H1 (cell line): ENCODE measurements at regions not wholly inside any gene's neighbourhood (a gene's known extent, or its start where the extent isn't known, plus 50 kb on each side); places are given as distances from the start of the nearest gene placed in this dataset.

Source experiments
- CTCF ChIA-PET: fragments of 300-600 bp; sonication (Branson Sonifier 250); formaldehyde crosslinking; loops from one replicate; lab custom pipeline; 2021; ENCODE audit not compliant: partially characterized antibody; lab: Charles Lee
- POLR2A ChIA-PET: fragments of 300-600 bp; sonication (Branson Sonifier 250); formaldehyde crosslinking; loops from one replicate; lab custom pipeline; 2021; ENCODE audit warnings: inconsistent platforms; ENCODE audit not compliant: partially characterized antibody; lab: Charles Lee
- DNase-seq, 2 experiments: peaks; one replicate each; pipeline versions ENCODE4 v3.0.0 to v3.0.0-alpha.2; 2010 to 2022; ENCODE audit warnings: low spot score in 2 of 2, low read depth in 1 of 2, mixed read lengths in 1 of 2
- FAIRE-seq: peaks from 2 replicates; lab custom pipeline; 2011; peaks lifted over from hg19 to GRCh38; lab: Jason Lieb, UNC
- H2AFZ ChIP-seq: 2 replicates; pipeline ENCODE4 v1.8.1; 2012; ENCODE audit warnings: low read length, inconsistent platforms
- H2AK5ac ChIP-seq: 2 replicates; pipeline ENCODE4 v1.6.1; 2013; ENCODE audit warnings: low read depth, low read length
- H2BK120ac ChIP-seq: replicated peaks from 2 replicates; pipeline ENCODE3; 2013; ENCODE audit warnings: low read depth, low read length, inconsistent platforms
- H2BK12ac ChIP-seq: 2 replicates; pipeline ENCODE4 v1.6.1; 2013; ENCODE audit warnings: low read depth, low read length
- H2BK15ac ChIP-seq: 2 replicates; pipeline ENCODE4 v1.6.1; 2013; ENCODE audit warnings: low read length
- H2BK20ac ChIP-seq: 2 replicates; pipeline ENCODE4 v1.6.1; 2013; ENCODE audit warnings: low read length
- H2BK5ac ChIP-seq: 2 replicates; pipeline ENCODE4 v1.6.1; 2013; ENCODE audit warnings: low read depth, low read length
- H3K14ac ChIP-seq: 2 replicates; pipeline ENCODE4 v1.6.1; 2013; ENCODE audit warnings: inconsistent platforms; ENCODE audit not compliant: insufficient read length
- H3K18ac ChIP-seq: 2 replicates; pipeline ENCODE4 v1.6.1; 2013; ENCODE audit warnings: low read length; ENCODE audit errors: extremely low read depth
- H3K23ac ChIP-seq: 2 replicates; pipeline ENCODE4 v1.6.1; 2013; ENCODE audit warnings: inconsistent platforms; ENCODE audit not compliant: insufficient read length
- H3K23me2 ChIP-seq: 2 replicates; pipeline ENCODE4 v1.6.1; 2013; ENCODE audit warnings: low read depth, low read length
- H3K27ac ChIP-seq: 2 replicates; pipeline ENCODE4 v1.6.1; 2011; ENCODE audit warnings: low read depth, low read length, inconsistent platforms
- H3K27me3 ChIP-seq, 4 experiments: replicated peaks in 1 of 4; 1 replicate in 1 of 4; 2 replicates in 3 of 4; pipeline versions ENCODE4 v1.6.1 to v1.8.1; 2011 to 2013; ENCODE audit warnings: low read length in 3 of 4, mild to moderate bottlenecking in 3 of 4, inconsistent platforms in 2 of 4, mixed read lengths in 2 of 4, moderate library complexity in 1 of 4; ENCODE audit not compliant: control insufficient read depth in 3 of 4, insufficient read depth in 3 of 4; ENCODE audit errors: extremely low read depth in 1 of 4
- H3K36me3 ChIP-seq, 4 experiments: 2 replicates each; pipeline versions ENCODE4 v1.6.1 to v1.8.1; 2011 to 2013; ENCODE audit warnings: mild to moderate bottlenecking in 4 of 4, low read length in 3 of 4, moderate library complexity in 2 of 4, control low read depth in 1 of 4, inconsistent platforms in 1 of 4; ENCODE audit not compliant: insufficient read depth in 4 of 4, control insufficient read depth in 2 of 4
- H3K4ac ChIP-seq: replicated peaks from 2 replicates; pipeline ENCODE3; 2013; ENCODE audit warnings: low read length, low read depth, mixed read lengths, inconsistent platforms; ENCODE audit not compliant: insufficient read length
- H3K4me1 ChIP-seq, 4 experiments: replicated peaks in 1 of 4; 1 replicate in 1 of 4; 2 replicates in 3 of 4; pipeline versions ENCODE4 v1.6.1 to v1.8.1; 2011 to 2013; ENCODE audit warnings: low read length in 3 of 4, inconsistent platforms in 2 of 4, mixed read lengths in 1 of 4; ENCODE audit not compliant: insufficient read depth in 4 of 4, control insufficient read depth in 3 of 4
- H3K4me2 ChIP-seq, 2 experiments: 2 replicates each; pipeline versions ENCODE4 v1.6.1 to v1.8.1; 2011 to 2013; ENCODE audit warnings: low read depth in 2 of 2, low read length in 2 of 2, control low read depth in 1 of 2, inconsistent platforms in 1 of 2, mild to moderate bottlenecking in 1 of 2; ENCODE audit not compliant: insufficient read depth in 1 of 2
- H3K4me3 ChIP-seq, 4 experiments: fragments of 200-600, 300-600 bp in 1 of 4; sonication (generic), shearing (Covaris generic), sonication (Bioruptor Twin) in 1 of 4; 2 replicates each; pipeline versions ENCODE4 v1.5.1 to v1.8.1; 2011 to 2016; ENCODE audit warnings: low read length in 4 of 4, low read depth in 3 of 4, control low read depth in 2 of 4, inconsistent platforms in 2 of 4, mild to moderate bottlenecking in 2 of 4, mixed read lengths in 1 of 4, moderate library complexity in 1 of 4; ENCODE audit not compliant: insufficient read depth in 2 of 4; ENCODE audit errors: extremely low read depth in 1 of 4
- H3K56ac ChIP-seq: replicated peaks from 2 replicates; pipeline ENCODE3; 2013; ENCODE audit warnings: low read depth, mild to moderate bottlenecking, mixed read lengths, low read length, inconsistent platforms; ENCODE audit not compliant: insufficient read length
- H3K79me1 ChIP-seq: 2 replicates; pipeline ENCODE4 v1.6.1; 2013; ENCODE audit warnings: low read depth, low read length, control low read depth
- H3K79me2 ChIP-seq, 2 experiments: 2 replicates each; pipeline versions ENCODE4 v1.6.1 to v1.8.1; 2012 to 2013; ENCODE audit warnings: low read length in 2 of 2, mild to moderate bottlenecking in 2 of 2, inconsistent platforms in 1 of 2; ENCODE audit not compliant: insufficient read depth in 2 of 2, control insufficient read depth in 1 of 2
- H3K9ac ChIP-seq, 4 experiments: replicated peaks in 1 of 4; 1 replicate in 1 of 4; 2 replicates in 3 of 4; pipeline versions ENCODE4 v1.6.1 to v1.8.1; 2011 to 2013; ENCODE audit warnings: low read depth in 3 of 4, low read length in 3 of 4, control low read depth in 2 of 4, mild to moderate bottlenecking in 2 of 4, moderate library complexity in 2 of 4, inconsistent platforms in 1 of 4; ENCODE audit errors: extremely low read depth in 1 of 4
- H3K9me3 ChIP-seq, 2 experiments: 2 replicates each; pipeline versions ENCODE4 v1.6.1 to v1.8.1; 2012 to 2013; ENCODE audit warnings: mild to moderate bottlenecking in 2 of 2, moderate library complexity in 2 of 2, control low read depth in 1 of 2, inconsistent platforms in 1 of 2, low read depth in 1 of 2, low read length in 1 of 2, mixed read lengths in 1 of 2; ENCODE audit not compliant: insufficient read depth in 2 of 2
- H4K20me1 ChIP-seq, 2 experiments: replicated peaks in 1 of 2; 2 replicates each; pipeline versions ENCODE3 to v1.8.1; 2011 to 2013; ENCODE audit warnings: inconsistent platforms in 2 of 2, low read length in 2 of 2, mild to moderate bottlenecking in 1 of 2; ENCODE audit not compliant: insufficient read depth in 2 of 2, control insufficient read depth in 1 of 2
- H4K5ac ChIP-seq: 2 replicates; pipeline ENCODE4 v1.6.1; 2013; ENCODE audit warnings: low read length, low read depth, mixed read lengths, inconsistent platforms; ENCODE audit not compliant: insufficient read length
- H4K8ac ChIP-seq: 2 replicates; pipeline ENCODE4 v1.8.0; 2013; ENCODE audit warnings: mild to moderate bottlenecking, moderate library complexity, low read length, inconsistent platforms; ENCODE audit not compliant: insufficient read depth; ENCODE audit errors: extremely low read depth
- H4K91ac ChIP-seq: replicated peaks from 2 replicates; pipeline ENCODE3; 2013; ENCODE audit warnings: low read length, mixed read lengths, inconsistent platforms; ENCODE audit not compliant: insufficient read length
- BCL11A ChIP-seq, 2 experiments: IDR thresholded peaks; one replicate each; pipeline ENCODE4 v1.6.1; 2011; ENCODE audit warnings: low read depth in 2 of 2, low read length in 2 of 2, mild to moderate bottlenecking in 2 of 2
- CREB1 ChIP-seq: IDR thresholded peaks from 2 replicates; pipeline ENCODE4 v1.6.1; 2012; ENCODE audit warnings: inconsistent platforms
- CTBP2 ChIP-seq: IDR thresholded peaks from 2 replicates; pipeline ENCODE4 v1.7.0; 2011; ENCODE audit warnings: borderline replicate concordance, mild to moderate bottlenecking, moderate library complexity, mixed read lengths, low read length; ENCODE audit not compliant: insufficient read depth, insufficient read length
- CTCF ChIP-seq, 3 experiments: IDR thresholded peaks; 1 replicate in 2 of 3; 2 replicates in 1 of 3; pipeline versions ENCODE4 v1.5.1 to v1.6.1; 2011; ENCODE audit warnings: low read length in 3 of 3, mild to moderate bottlenecking in 3 of 3, inconsistent platforms in 2 of 3, low read depth in 1 of 3, moderate library complexity in 1 of 3; ENCODE audit not compliant: insufficient read depth in 1 of 3; ENCODE audit errors: control extremely low read depth in 1 of 3
- PHF8 ChIP-seq: fragments of 200-600 bp; sonication (generic); conservative IDR thresholded peaks from 2 replicates; pipeline ENCODE4 v1.7.1; 2012; ENCODE audit warnings: low read depth, mild to moderate bottlenecking, inconsistent platforms, low read length, moderate library complexity
- RAD21 ChIP-seq, 2 experiments: IDR thresholded peaks in 1 of 2; conservative IDR thresholded peaks in 1 of 2; 2 replicates each; pipeline ENCODE4 v1.6.1; 2011; ENCODE audit warnings: low read depth in 2 of 2, low read length in 2 of 2, improper control_type of control experiment in 1 of 2, inconsistent platforms in 1 of 2, mild to moderate bottlenecking in 1 of 2, moderate library complexity in 1 of 2
- RBBP5 ChIP-seq: IDR thresholded peaks from 2 replicates; pipeline ENCODE4 v1.7.1; 2012; ENCODE audit warnings: low read depth, mild to moderate bottlenecking, inconsistent platforms, low read length, moderate library complexity, borderline replicate concordance
- RXRA ChIP-seq: IDR thresholded peaks from 2 replicates; pipeline ENCODE4 v1.6.1; 2011; ENCODE audit warnings: low read depth, mild to moderate bottlenecking, low read length, moderate library complexity; ENCODE audit not compliant: insufficient read depth
- SIN3A ChIP-seq, 2 experiments: IDR thresholded peaks in 1 of 2; conservative IDR thresholded peaks in 1 of 2; 2 replicates each; pipeline ENCODE4 v1.6.1; 2011 to 2012; ENCODE audit warnings: low read length in 2 of 2, improper control_type of control experiment in 1 of 2, low read depth in 1 of 2, mild to moderate bottlenecking in 1 of 2
- SRF ChIP-seq: IDR thresholded peaks from 2 replicates; pipeline ENCODE4 v1.6.1; 2011; ENCODE audit warnings: mild to moderate bottlenecking, low read depth, low read length, moderate library complexity
- TAF1 ChIP-seq: IDR thresholded peaks from 2 replicates; pipeline ENCODE4 v1.6.1; 2011; ENCODE audit warnings: mild to moderate bottlenecking, low read depth, low read length
- whole genome bisulfite sequencing, 2 experiments: shearing (Covaris generic) in 1 of 2; methylation state at CpG; one replicate each; pipeline versions ENCODE4 v1.1.6 to v1.1.7; 2013 to 2015; ENCODE audit warnings: low lambda C conversion rate in 2 of 2, mixed read lengths in 2 of 2, inconsistent platforms in 1 of 2, low coverage in 1 of 2, missing lambda C conversion rate in 1 of 2; ENCODE audit not compliant: insufficient replicate concordance in 2 of 2, insufficient coverage in 1 of 2, insufficient read length in 1 of 2; ENCODE audit errors: extremely low coverage in 1 of 2, missing lambda C conversion rate in 1 of 2; 5-methylcytosine and 5-hydroxymethylcytosine counted together

- Histone ChIP-seq H3K79me1 (no peaks in the 10 kb centered on the region), H3K23ac (no peak overlapping the region), H4K91ac (no peak overlapping the region), H3K18ac (no peak overlapping the region), H2AFZ (no peak overlapping the region), H2AK5ac (no peak overlapping the region), H3K56ac (no peak overlapping the region), H3K4me3 (no peak overlapping the region), H3K4me1 (no peaks in the 10 kb centered on the region), H3K4ac (no peak overlapping the region), H3K23me2 (no peaks in the 10 kb centered on the region; the same call in 1 of the 2 replicates), H2BK120ac (no peak overlapping the region), H3K27me3 (no peaks in the 10 kb centered on the region; a peak in 2 of 7 replicates), H3K9ac (no peak overlapping the region), H3K36me3 (no peaks in the 10 kb centered on the region), H3K14ac (no peak overlapping the region), H4K20me1 (no peaks in the 10 kb centered on the region), H2BK15ac (no peak overlapping the region), H3K79me2 (no peaks in the 10 kb centered on the region), H4K8ac (no peak overlapping the region), H3K9me3 (0 out of 4 replicates have a peak, but pooled peaks cover 0 to 3% of the 10 kb centered on the region in 2 experiments), H2BK12ac (no peak overlapping the region), H3K27ac (no peak overlapping the region), H4K5ac (no peak overlapping the region), H3K4me2 (no peak overlapping the region), H2BK5ac (no peak overlapping the region), H2BK20ac (no peak overlapping the region)
- ChIA-PET CTCF (interaction anchor here (1.3 to 1.9 kb wide), 3 partner anchors 18 to 275 kb away, joined by 4 to 5 read pairs (median 4); no protein-coding TSS in a partner anchor), POLR2A (interaction anchor here (1.5 kb wide), 1 partner anchor 8 kb away, joined by 3 read pairs; no protein-coding TSS in a partner anchor)
- FAIRE-seq (no peak), DNase-seq (no peak)
- WGBS, 2 experiments: 94% methylated on average over 5 of the region's 5 CpGs; no CpG with 5 or more reads in 1 of the 2 experiments
- no peak for TF ChIP-seq CTCF (IDR thresholded peaks at IDR 0.05; ENCODE audit: control extremely low read depth in 1 of 3, insufficient read depth in 1 of 3, low read depth in 1 of 3, low read length in 3 of 3)
- TF ChIP-seq SIN3A (conservative IDR thresholded peaks at IDR 0.05 in 1 of 2, IDR thresholded peaks at IDR 0.05 in 1 of 2; ENCODE audit: low read depth in 1 of 2, low read length in 2 of 2): no peak
- no peak for TF ChIP-seq SRF
- TF ChIP-seq BCL11A (IDR thresholded peaks at IDR 0.05; ENCODE audit: low read depth in 2 of 2, low read length in 2 of 2): no peak
- no peak for TF ChIP-seq TAF1
- TF ChIP-seq CREB1: no peak
- no peak for TF ChIP-seq RAD21 (IDR thresholded peaks at IDR 0.05 in 1 of 2, conservative IDR thresholded peaks at IDR 0.05 in 1 of 2; ENCODE audit: low read depth in 2 of 2, low read length in 2 of 2)
- no peak for TF ChIP-seq RXRA
- no peak for TF ChIP-seq RBBP5
- TF ChIP-seq PHF8: no peak
- no peak for TF ChIP-seq CTBP2
Observed at GRCh38 chr12:114237230-114237629, 168.7 kb downstream of the TBX5 start.
